GM18502 (cell line): ENCODE measurements at regions not wholly inside any gene's neighbourhood (a gene's known extent, or its start where the extent isn't known, plus 50 kb on each side); places are given as distances from the start of the nearest gene placed in this dataset.
"Not testable (repeated sequence)": the region's sequence is repeated elsewhere in the genome, so short reads cannot be mapped to it uniquely, and the experiment has no call there.

ENCODE experiments used
- ATAC-seq: cut with Tn5 transposase; IDR thresholded peaks from one replicate; pipeline ENCODE4 v1.9.1; 2021; ENCODE audit warnings: mild to moderate bottlenecking; ENCODE audit not compliant: unreplicated experiment, poor library complexity

- no peak for ATAC-seq
Observed at GRCh38 chr2:40043641-40044040, 264.6 kb upstream of the THUMPD2 start.

GRCh38 chr2:40043191-40043590 is 264.1 kb upstream of the THUMPD2 start:
- ATAC-seq: no peak

GRCh38 chr2:40041422-40042382 is 262.6 kb upstream of the THUMPD2 start:
- ATAC-seq: no peak

- ATAC-seq: no peak
Observed at GRCh38 chr2:40039549-40039948, 260.5 kb upstream of the THUMPD2 start.

GRCh38 chr2:40038646-40039045 is 259.6 kb upstream of the THUMPD2 start:
- no peak for ATAC-seq

- ATAC-seq: no peak
Observed at GRCh38 chr2:40037303-40037702, 258.2 kb upstream of the THUMPD2 start.

GRCh38 chr2:40036241-40036640 is 257.2 kb upstream of the THUMPD2 start:
- ATAC-seq: no peak

- ATAC-seq: no peak
Observed at GRCh38 chr2:40034801-40035200, 255.7 kb upstream of the THUMPD2 start.

GRCh38 chr2:40034198-40034597 is 255.1 kb upstream of the THUMPD2 start:
- ATAC-seq: no peak

GRCh38 chr2:40033781-40034180 is 254.7 kb upstream of the THUMPD2 start:
- ATAC-seq: no peak

- no peak for ATAC-seq
Observed at GRCh38 chr2:40032650-40033319, 253.7 kb upstream of the THUMPD2 start.

- no peak for ATAC-seq
Observed at GRCh38 chr2:40030456-40030975, 251.5 kb upstream of the THUMPD2 start.

- peak; percentile 94 for ATAC-seq
Observed at GRCh38 chr2:40028792-40029488, 249.9 kb upstream of the THUMPD2 start.

GRCh38 chr2:40027968-40028367 is 248.9 kb upstream of the THUMPD2 start:
- ATAC-seq: no peak

- not testable (repeated sequence) for ATAC-seq
Observed at GRCh38 chr2:40025276-40025675, 246.2 kb upstream of the THUMPD2 start.

- ATAC-seq: no peak
Observed at GRCh38 chr2:40020997-40021396, 241.9 kb upstream of the THUMPD2 start.

GRCh38 chr2:40016151-40016885 is 237.3 kb upstream of the THUMPD2 start:
- no peak for ATAC-seq

- not testable (repeated sequence) for ATAC-seq
Observed at GRCh38 chr2:40013962-40014361, 234.9 kb upstream of the THUMPD2 start.

- ATAC-seq: no peak
Observed at GRCh38 chr2:40004336-40004735, 225.3 kb upstream of the THUMPD2 start.

GRCh38 chr2:40002339-40002738 is 223.3 kb upstream of the THUMPD2 start:
- ATAC-seq: no peak
